CD4-positive, alpha-beta T cell treated with Interferon alpha-2 for 1 hour (primary cell): ENCODE measurements at regions not wholly inside any gene's neighbourhood (a gene's known extent, or its start where the extent isn't known, plus 50 kb on each side); places are given as distances from the start of the nearest gene placed in this dataset.
"Not testable (repeated sequence)": the region's sequence is repeated elsewhere in the genome, so short reads cannot be mapped to it uniquely, and the experiment has no call there.

Source experiments
- DNase-seq, 2 donors: peaks; one replicate each; pipeline ENCODE4 v3.0.0-alpha.2; 2020 to 2022

DNA sequence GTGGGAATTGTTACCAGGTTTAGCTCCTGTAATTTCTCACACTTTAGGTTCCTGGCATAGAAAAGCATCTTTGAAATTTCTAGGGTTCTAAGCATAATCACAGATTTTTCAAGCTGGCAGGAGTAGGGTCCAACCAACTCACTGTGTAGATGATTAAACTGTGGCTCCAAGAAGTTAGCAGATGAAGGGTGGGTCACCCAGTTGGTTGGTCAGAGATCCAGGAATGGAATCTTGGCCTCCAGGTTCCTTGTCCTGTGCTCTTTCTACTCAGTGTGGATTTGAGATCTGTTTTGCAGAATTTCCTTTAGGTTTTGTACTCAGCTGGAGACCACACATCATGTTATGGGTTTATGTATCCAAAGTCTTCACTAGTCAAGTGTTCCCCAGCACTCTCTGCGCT, 90.3 kb upstream of the MAML3 start:
- DNase-seq: no peak

DNA sequence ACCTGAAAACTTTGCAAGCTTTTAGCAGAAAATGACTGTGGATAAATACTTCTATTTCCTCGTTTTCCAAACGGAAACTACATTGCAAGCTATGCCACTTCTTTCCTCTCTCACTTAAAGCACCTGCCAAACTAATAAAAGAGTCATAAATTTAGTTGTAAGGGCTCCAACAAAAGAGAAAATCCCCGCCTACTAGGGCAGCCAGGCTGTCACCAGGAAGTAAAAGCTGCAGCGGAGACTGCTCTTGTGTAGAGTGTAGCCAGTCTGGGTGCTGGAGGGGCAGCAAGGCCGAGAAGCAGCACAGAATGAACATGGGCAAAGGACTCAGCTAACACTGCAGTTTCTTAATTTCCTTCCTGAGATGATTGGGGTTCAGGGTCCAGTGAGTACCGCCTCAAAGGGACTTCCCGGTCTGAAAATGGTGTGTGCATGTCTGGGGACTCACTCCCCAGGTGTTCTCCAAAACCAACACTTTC, 89.3 kb upstream of the MAML3 start:
- DNase-seq: peak in 1 of 2 donors; percentile 27

DNA sequence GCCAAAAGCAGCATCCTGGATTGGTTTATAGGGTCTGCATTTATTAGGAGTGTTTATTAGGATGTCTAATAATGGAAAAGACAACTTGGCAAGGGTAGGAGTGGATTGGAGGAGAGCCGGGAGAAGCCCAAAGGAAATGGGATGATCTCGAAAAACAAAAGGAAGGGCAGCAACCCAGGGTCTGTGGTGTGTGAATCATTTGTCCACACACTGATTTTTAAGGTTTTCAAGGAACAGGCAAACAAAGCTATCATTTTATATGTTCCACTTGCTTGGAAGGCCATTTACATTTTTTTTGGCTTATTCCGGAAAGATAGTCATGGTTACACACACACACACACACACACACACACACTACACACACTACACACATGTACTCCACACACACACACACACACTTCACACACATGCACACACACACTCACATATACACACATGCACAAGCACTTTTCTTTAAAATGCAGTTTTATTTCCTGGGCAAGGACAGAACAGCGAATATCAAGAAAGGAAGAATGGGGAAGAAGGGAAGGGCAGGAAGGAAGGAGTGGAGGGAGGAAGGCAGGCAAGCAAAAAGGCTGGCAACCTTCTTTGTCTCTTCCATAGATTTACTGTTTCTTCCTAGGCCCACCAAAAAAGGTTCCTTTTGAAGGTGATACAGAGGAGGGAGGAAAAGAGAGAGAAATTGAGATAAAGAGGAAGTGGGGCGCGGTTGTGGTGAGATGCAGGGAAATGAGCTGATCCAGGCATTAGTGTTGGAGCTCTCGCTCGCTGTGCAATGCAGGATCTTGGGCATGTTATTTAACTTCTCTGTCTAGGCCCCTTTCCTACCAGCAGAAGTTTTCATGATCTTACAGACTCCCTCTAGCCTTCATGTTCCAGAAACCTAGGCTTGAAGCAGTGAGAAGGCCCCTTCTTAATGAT, 88.6 kb upstream of the MAML3 start:
- peak in 1 of 2 donors; percentile 9 for DNase-seq

DNA sequence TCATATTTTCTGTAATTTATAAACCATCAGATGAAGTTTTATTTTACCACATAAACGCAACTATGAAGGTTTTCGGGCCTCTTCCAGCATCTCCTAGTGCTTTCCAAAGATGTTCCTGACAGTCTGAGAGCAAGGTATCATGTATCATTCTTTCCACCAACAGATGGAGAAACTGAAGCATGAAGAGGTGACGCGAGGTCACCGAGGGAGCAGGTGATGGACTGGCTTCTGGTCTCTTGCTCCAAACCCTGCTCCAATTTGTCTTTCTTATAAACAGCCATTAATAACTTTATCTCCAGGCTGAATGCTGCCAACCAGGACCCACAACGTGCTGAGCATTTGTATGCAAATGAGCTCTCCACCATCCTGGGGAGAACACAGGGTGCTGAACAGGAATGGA, 86.3 kb upstream of the MAML3 start:
- DNase-seq: no peak

DNA sequence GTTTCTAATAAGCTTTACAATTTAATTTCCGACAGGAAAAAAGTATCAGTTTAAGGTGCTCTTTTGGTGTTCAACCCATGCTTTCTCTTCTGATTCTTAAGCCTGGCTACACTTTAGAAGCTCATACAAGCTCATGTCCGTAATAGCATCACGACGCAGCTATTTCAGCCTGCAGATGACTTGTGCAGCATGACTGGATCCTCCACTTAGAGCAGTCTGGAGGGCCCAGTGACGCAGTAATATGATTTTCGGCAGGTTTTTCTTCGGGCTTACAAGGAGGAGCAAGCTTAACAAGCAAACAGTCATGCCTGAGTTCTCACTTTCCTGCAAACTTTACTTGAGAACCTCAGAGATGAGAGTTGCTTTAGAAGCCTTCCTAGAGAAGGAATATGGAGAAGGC, 85.3 kb upstream of the MAML3 start:
- no peak for DNase-seq

DNA sequence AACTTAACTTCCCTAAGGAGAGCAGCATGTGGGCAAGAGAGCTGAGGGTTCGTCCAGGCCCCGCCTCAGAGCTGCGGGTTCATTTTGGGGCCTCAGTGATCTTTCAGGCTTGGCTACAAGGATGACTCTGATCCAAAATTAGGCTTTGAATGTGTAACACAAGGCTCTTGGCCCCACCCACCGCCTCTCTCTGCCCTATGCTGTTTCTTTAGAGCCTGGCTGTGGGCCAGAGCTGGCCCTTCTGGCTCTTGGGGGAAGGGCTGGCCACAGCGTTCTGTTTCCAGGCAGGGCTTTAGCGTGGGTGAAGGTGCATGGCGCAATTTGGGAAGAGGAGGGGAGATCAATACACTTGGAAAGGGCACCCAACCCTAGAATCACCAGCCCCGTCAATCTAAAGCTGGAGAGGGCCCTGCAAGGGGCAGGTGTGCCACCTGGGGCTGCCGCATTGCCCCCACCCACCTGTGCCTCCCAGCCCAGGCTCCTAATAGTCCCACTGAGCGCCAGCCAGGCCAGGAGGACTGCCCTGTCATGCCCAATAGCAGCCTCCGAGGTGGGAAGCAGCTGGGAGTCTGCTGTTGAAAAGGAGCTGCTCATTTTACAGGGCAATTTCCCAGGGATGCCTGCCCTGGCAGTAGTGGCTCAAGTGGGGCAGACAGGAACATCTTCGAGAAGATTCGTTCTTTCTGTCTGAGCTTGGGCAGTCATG, 84.5 kb upstream of the MAML3 start:
- DNase-seq: peak in 1 of 2 donors; percentile 6

DNA sequence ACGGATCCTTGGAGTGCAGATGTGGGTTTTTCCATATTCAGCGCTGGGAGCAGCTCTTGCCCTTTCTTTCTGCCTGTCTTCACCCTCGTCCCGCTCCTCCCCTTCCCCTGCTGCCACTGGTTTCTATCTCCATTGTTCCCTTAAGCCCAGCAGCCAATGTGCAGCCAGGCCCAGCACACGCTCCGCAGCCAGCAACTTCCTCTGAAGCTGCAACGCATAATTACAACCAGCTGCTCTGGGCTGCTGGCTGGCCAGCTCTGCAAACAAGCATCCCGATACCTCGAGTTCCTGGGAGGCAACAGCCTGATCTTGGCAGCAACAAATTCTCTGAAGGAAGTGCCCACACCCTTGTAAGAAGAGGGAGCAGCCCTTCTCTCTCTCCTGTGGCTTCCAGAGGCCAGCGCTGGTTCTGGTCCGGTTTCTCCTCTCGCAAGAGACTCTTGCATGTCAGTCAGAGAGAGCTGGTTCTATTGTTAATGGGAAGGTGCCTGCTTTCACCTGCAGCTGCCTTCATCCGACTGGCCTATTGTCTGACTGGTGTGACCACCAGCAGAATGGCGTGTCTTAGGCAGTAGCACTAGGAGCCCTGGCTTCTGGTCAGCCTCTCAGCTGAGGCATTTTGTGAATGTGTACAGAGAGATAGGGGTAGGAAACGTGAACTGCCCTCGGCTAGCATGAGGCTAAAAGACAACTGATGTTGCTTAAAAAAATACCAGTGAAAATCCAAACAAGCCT, 83.8 kb upstream of the MAML3 start:
- no peak for DNase-seq

DNA sequence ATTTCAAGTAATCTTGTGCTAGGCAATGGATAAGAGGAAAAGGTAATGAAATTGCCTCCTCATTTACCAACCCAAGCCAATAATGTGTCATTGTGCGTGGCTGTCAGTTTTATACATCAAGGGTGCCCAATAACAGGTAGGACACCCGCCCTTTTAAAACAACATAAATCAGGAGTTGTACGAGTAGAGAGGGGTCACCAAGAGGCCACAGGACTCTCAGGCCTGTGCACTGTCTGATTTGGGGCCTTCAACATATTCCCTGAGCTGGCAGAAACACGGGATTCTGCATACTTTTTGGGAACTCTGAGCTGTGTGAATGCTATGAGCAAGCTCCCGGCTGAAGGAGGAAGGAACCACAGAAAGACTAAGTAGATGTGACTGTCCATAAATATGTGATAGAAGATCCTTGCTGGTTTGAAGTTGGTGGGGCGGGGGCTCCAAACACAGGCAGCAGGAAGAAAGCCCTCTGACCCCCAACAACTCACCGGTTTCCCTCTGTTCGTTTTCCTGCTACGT, 82.7 kb upstream of the MAML3 start:
- no peak for DNase-seq

DNA sequence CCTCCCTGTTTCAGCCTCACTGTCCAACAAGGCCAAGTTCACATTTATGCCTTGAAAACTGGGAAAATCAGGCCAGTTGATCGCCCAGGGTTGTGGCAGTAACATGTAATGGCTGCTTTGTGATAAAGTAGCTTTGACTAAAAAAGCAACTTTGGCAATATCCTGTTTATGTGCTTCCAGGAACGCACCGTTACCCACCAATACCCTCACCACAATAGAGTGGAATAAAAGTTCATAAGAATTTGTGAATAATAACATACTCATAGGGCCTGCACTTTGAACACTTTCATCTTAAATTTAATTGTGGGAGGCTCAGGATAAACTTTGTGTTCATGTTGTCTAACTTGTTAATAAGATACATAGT, 80.7 kb upstream of the MAML3 start:
- no peak for DNase-seq

DNA sequence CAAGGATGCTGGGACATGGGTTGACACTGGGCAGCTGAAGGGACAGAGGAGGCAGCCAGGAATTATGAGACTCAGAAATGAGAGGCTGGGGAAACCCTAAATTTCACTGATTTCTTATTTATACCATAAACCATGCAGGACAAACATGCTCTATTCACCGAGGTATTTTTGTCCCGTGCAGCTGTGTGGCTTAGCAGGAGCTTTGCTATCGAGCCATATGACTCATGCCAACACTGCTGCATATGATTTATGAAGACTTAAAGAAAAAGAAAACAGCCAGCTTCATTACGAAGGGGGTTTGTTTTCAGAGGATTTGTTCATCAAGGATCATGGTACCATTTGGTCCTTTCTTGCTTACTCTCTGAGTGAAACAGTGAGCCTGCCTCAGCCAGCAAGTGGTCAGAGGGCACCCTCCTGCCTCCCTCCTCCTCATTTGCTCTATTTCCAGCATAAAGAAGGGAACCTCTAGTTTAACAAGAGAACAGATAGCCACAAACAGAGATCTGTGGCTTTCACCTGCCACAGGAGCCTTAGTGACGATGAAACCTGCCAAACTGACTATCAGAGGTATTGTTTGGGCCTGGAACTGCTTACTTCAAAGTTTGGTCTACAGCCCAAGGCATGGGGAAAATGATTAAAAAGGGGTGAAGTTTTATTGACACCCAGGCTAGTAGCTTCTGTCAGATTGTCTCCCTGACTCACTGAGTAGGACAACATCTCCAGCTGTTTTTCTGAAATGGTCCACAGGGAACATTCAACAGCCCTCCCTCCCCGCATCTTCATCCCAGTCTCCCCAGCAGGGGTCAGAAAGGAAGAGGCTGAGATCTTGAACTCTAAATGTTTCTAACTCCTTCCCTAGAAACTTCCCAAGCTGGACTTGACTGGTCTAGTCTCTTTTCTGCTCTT, 80.1 kb upstream of the MAML3 start:
- DNase-seq: no peak

DNA sequence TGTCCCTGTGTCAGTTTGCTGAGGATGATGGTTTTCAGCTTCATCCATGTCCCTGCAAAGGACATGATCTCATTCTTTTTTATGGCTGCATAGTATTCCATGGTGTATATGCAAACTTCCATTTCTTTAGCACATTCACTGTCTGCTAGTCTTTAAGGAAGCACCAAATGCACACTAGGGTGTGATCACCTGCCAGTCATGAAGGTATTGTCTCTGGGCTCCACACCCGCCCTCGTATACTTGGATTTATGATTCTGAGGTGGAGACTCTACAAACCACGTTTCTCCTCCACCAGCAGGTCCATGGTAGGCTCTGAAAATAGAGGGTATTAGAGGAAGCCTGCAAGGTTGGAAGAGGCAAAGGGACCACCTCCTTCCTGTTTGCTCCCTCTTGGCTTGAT, 75.9 kb upstream of the MAML3 start:
- no peak for DNase-seq

DNA sequence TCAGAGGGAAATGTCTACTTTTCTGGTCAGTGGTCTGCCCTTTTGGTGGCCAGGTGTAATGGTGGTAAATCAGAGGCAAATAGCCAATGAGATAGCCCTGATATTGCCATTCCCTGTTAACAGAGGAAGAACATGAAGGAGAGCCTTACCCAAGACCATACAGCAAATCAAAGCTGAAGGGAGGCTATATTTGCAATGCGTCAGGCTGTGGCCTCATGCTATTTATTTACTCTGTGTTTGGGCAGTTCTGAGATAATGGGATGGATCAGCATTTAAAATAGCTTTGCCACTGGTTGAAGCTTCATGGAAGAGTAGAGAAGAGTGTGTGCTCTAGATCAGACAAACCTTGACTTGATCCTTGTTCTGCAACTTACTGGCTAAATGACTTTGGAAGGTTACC, 73.3 kb upstream of the MAML3 start:
- DNase-seq: no peak

DNA sequence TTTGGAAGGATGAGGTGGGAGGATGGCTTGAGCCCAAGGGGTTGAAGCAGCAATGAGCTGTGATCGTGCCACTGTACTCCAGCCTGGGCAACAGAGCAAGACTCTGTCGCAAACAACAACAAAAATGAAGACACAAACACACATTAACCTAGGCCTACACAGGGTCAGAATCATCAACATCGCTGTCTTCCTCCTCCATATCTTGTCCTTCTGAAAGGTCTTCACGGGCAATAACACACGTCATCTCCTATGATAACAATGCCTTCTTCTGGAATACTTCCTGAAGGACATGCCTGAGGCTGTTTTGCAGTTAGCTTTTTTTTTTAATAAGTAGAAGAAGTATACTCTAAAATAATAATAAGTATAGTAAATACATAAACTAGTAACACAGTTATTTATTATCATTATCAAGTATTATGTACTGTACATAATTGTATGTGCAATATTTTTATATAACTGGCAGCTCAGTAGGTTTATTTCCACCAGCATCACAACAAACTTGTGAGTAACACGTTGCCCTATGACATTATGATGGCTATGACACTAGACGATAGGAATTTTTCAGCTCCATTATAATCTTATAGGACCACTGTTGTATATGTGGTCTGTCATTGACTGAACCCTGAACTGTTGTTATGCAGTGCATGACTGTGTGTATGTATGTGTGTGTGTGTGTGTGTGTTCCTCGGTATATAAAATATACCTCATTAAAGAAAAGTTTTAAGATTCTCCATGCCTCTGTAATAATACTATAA, 69.2 kb upstream of the MAML3 start:
- no peak for DNase-seq

DNA sequence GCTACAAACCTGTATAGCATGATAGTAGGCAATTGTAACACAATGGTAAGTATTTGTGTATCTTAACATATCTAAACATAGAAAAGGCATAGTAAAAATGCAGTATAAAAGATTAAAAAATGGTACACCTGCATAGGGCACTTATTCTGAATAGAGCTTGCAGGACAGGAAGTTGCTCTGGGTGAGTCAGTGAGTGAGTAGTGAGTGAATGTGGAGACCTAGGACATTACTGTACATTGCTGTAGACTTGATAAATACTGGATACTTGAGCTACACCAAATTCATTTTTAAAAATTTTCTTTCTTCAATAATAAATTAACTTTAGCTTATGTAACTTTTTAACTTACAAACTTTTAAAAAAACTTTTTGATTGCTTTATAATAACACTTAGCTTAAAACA, 68.2 kb upstream of the MAML3 start:
- DNase-seq: no peak

DNA sequence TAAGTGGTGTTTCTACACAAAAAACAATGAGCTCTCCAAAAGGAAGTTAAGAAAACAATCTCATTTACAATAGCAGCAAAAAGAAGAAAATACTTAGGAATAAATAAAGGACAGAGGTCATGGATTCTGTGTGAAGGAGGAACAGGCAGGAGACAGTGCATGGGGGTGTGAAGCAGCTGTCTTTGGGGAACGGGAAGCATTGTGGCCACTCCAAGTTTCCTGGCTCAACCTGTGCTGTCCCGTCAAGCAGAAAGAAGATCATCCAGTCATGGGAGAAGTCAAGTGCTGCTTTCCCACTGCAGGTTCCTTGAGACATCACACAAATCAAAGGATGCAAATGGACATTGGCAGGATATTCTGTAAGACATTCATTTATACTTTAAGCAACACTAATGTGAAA, 66.1 kb upstream of the MAML3 start:
- no peak for DNase-seq

DNA sequence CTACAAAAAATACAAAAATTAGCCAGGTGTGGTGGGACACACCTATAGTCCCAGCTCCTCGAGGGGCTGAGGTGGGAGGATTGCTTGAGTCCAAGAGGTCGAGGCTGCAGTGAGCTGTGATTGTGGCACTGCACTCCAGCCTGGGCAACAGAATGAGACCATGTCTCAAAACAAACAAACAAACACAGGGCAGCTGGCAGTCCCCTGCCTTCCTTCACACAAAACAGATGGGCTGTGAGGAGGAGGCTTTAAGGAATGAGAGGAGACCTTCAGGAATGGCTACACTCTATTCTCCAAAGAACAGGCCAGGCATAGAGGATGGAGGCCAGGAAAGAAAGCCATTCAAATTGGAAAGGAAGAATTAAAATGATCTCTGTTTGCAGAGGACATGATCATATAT, 65.6 kb upstream of the MAML3 start:
- no peak for DNase-seq

DNA sequence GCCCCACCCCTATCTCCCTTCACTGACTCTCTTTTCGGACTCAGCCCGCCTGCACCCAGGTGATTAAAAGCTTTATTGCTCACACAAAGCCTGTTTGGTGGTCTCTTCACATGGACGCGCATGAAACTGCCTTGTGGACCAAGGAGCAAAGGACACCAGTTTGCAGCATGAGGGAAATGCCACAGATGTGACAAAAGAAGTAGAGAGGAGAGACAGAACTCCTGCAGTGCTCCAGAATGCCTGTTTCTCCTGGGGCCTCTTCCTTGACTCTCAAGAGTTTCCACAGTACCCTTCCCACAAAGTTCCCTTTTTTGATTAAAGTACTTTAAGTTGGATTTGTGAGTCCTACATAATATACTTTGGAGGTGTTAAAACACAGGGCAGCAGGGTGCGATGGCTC, 65.1 kb upstream of the MAML3 start:
- not testable (repeated sequence) for DNase-seq

DNA sequence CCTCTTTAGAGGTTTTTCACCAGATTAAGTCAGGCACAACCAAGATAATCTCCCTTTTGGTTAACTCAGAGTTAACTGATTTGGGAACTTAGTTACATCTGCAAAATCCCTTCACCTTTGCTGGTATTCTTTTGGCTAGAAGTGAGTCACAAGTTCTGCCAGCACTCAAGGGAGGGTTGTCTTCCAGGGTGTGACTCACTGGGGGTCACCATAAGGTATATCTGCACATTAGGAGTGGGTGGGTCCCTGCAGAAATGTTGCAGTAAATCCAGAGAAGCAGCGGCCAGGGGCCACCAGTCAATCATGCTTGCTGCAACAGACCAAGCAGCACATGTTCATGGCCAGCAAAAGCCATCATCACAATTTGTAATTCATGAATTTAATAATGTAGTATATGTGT, 59.8 kb upstream of the MAML3 start:
- no peak for DNase-seq

DNA sequence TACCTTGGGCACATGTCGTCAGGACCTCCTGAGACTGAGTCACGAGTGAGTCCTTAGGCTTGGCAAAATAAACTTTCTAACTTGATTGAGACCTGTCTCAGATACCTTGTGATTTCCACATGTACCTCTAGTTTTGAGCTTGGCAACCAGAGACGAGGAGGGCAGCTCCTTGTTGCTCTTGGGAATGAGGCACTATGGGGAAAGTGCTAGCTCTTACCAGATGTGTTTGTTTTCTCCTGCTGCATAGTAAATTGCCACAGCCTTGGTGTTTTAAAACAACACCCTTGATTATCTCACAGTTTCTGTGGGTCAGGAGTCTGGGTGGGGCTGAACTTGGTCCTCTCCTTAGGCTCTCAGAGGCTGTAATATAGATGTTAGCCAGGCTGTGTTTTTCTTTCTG, 59.1 kb upstream of the MAML3 start:
- DNase-seq: no peak

DNA sequence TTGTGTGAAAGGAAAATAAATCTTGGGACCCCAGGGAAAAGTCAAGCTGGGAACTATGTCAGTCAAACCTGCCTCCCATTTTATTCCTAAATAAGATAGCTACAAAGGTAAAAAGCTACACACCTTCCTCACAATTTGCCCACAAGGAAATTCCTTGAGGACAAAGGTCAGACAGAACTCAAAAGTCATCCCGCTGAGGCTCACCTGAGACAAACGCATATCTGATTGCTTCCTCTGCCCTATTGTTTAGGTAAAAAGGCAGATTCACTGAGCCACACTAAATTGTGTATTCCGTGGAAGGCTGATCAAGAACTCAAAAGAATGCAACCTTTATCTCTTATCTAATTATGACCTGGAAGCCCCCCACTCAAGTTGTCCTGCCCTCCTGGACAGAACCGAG, 58.7 kb upstream of the MAML3 start:
- DNase-seq: no peak

DNA sequence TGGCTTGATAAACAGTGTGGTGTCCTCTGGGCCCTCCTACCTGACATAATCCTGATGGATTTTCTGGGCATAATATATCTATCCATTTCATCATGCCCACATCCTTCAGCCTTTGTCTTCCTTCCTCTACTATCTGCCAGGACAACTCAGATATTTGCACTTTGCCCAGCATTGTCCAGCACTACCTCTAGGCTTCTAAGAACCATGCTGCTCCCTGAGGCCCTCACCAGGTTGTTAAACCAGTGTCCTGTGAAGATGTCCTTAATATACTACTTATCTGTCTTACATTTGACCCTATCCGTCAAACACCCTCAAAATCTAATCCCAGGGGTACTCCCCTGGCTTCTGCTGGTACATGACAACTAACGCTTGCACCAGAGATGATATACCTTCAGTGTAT, 58.2 kb upstream of the MAML3 start:
- DNase-seq: no peak

DNA sequence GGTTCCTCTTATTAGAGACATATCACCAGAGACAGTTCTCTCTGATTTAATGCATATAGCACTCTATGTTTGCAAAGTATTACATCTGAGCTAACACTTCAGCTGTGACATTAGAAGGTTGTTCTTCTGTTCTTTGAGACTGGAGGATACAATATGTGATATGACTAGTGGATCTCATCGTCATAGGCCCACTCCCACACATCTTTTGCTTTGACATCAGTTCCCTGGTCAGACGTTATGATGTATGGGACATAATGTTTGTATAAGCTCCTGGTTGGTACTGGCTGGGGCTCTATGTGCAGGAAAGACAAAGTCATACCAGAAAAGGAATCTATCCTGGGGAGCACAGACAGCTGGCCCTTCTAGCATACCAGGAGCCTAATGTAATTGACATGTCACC, 57.7 kb upstream of the MAML3 start:
- no peak for DNase-seq
